ENCODE measurements at regions not wholly inside any gene's neighbourhood (a gene's known extent, or its start where the extent isn't known, plus 50 kb on each side); places are given as distances from the start of the nearest gene placed in this dataset.

GRCh38 chr20:17873410-17874270, 95.0 kb downstream of the SNX5 start:
- TF ChIP-seq PBX3 (IDR thresholded peaks at IDR 0.05) = no peak
- TF ChIP-seq USF2 (IDR thresholded peaks at IDR 0.05) = no peak
- no peak for TF ChIP-seq CTCF (IDR thresholded peaks at IDR 0.05)
- no peak for TF ChIP-seq ZNF302 (CRISPR knock-in tag; IDR thresholded peaks at IDR 0.05)
